ENCODE measurements at regions not wholly inside any gene's neighbourhood (a gene's known extent, or its start where the extent isn't known, plus 50 kb on each side); places are given as distances from the start of the nearest gene placed in this dataset.
"Not testable (repeated sequence)": the region's sequence is repeated elsewhere in the genome, so short reads cannot be mapped to it uniquely, and the experiment has no call there.

GRCh38 chr15:99823346-99823745 is 90.1 kb upstream of the LYSMD4 start:
- H3K4me1 ChIP-seq (ENCODE audit: control insufficient read depth, insufficient read depth, low read length): no peaks in the 10 kb centered on the region
- no peaks in the 10 kb centered on the region for H3K9me3 ChIP-seq (ENCODE audit: control insufficient read depth in 2 of 2, low read length in 2 of 2)
- no peaks in the 10 kb centered on the region for H3K27me3 ChIP-seq (ENCODE audit: control insufficient read depth in 1 of 2, insufficient read depth in 2 of 2, low read length in 2 of 2)
- H3K36me3 ChIP-seq (ENCODE audit: control insufficient read depth in 2 of 2, insufficient read depth in 2 of 2, low read length in 2 of 2): no peaks in the 10 kb centered on the region
- no peak overlapping the region for H3K27ac ChIP-seq (ENCODE audit: low read length)
- no peak overlapping the region for H3K9ac ChIP-seq (ENCODE audit: low read length in 2 of 2)
- H3K4me3 ChIP-seq (ENCODE audit: low read length in 2 of 2): no peak overlapping the region

- no peak overlapping the region for H3K9ac ChIP-seq (ENCODE audit: low read length in 2 of 2)
- H3K36me3 ChIP-seq (ENCODE audit: control insufficient read depth in 2 of 2, insufficient read depth in 2 of 2, low read length in 2 of 2): peaks cover 0 to 3% of the 10 kb centered on the region in 2 donors
- H3K4me1 ChIP-seq (ENCODE audit: control insufficient read depth, insufficient read depth, low read length): no peaks in the 10 kb centered on the region
- no peaks in the 10 kb centered on the region for H3K9me3 ChIP-seq (ENCODE audit: control insufficient read depth in 2 of 2, low read length in 2 of 2)
- H3K27me3 ChIP-seq (ENCODE audit: control insufficient read depth in 1 of 2, insufficient read depth in 2 of 2, low read length in 2 of 2): no peaks in the 10 kb centered on the region
- H3K27ac ChIP-seq (ENCODE audit: low read length): no peak overlapping the region
- no peak overlapping the region for H3K4me3 ChIP-seq (ENCODE audit: low read length in 2 of 2)
These were observed 86.9 kb upstream of the LYSMD4 start for GRCh38 chr15:99819981-99820718.

- peaks cover 0 to 3% of the 10 kb centered on the region in 2 donors for H3K36me3 ChIP-seq (ENCODE audit: control insufficient read depth in 2 of 2, insufficient read depth in 2 of 2, low read length in 2 of 2)
- no peak overlapping the region for H3K4me3 ChIP-seq (ENCODE audit: low read length in 2 of 2)
- H3K4me1 ChIP-seq (ENCODE audit: control insufficient read depth, insufficient read depth, low read length): no peaks in the 10 kb centered on the region
- H3K9ac ChIP-seq (ENCODE audit: low read length in 2 of 2): no peak overlapping the region
- H3K27me3 ChIP-seq (ENCODE audit: control insufficient read depth in 1 of 2, insufficient read depth in 2 of 2, low read length in 2 of 2): no peaks in the 10 kb centered on the region
- no peaks in the 10 kb centered on the region for H3K9me3 ChIP-seq (ENCODE audit: control insufficient read depth in 2 of 2, low read length in 2 of 2)
- H3K27ac ChIP-seq (ENCODE audit: low read length): no peak overlapping the region
These were observed 85.6 kb upstream of the LYSMD4 start for GRCh38 chr15:99818872-99819271.

- not testable (repeated sequence) for H3K4me1 ChIP-seq (ENCODE audit: control insufficient read depth, insufficient read depth, low read length); H3K27me3 ChIP-seq (ENCODE audit: control insufficient read depth in 1 of 2, insufficient read depth in 2 of 2, low read length in 2 of 2); H3K27ac ChIP-seq (ENCODE audit: low read length)
These were observed 83.6 kb upstream of the LYSMD4 start for GRCh38 chr15:99816862-99817261.

GRCh38 chr15:99810663-99811062 is 77.4 kb upstream of the LYSMD4 start:
- not testable (repeated sequence) for H3K27ac ChIP-seq (ENCODE audit: low read length); H3K36me3 ChIP-seq (ENCODE audit: control insufficient read depth in 2 of 2, insufficient read depth in 2 of 2, low read length in 2 of 2); H3K4me3 ChIP-seq (ENCODE audit: low read length in 2 of 2); H3K9me3 ChIP-seq (ENCODE audit: control insufficient read depth in 2 of 2, low read length in 2 of 2); H3K9ac ChIP-seq (ENCODE audit: low read length in 2 of 2); H3K27me3 ChIP-seq (ENCODE audit: control insufficient read depth in 1 of 2, insufficient read depth in 2 of 2, low read length in 2 of 2); H3K4me1 ChIP-seq (ENCODE audit: control insufficient read depth, insufficient read depth, low read length)

More at GRCh38 chr15:99816862-99817261, 83.6 kb upstream of the LYSMD4 start:
- not testable (repeated sequence) for H3K4me3 ChIP-seq (ENCODE audit: low read length in 2 of 2); H3K36me3 ChIP-seq (ENCODE audit: control insufficient read depth in 2 of 2, insufficient read depth in 2 of 2, low read length in 2 of 2); H3K9me3 ChIP-seq (ENCODE audit: control insufficient read depth in 2 of 2, low read length in 2 of 2); H3K9ac ChIP-seq (ENCODE audit: low read length in 2 of 2)

GRCh38 chr15:99799854-99800250 is 66.6 kb upstream of the LYSMD4 start:
- H3K9ac ChIP-seq (ENCODE audit: low read length in 2 of 2); H3K27me3 ChIP-seq (ENCODE audit: control insufficient read depth in 1 of 2, insufficient read depth in 2 of 2, low read length in 2 of 2); H3K9me3 ChIP-seq (ENCODE audit: control insufficient read depth in 2 of 2, low read length in 2 of 2); H3K4me3 ChIP-seq (ENCODE audit: low read length in 2 of 2); H3K36me3 ChIP-seq (ENCODE audit: control insufficient read depth in 2 of 2, insufficient read depth in 2 of 2, low read length in 2 of 2); H3K4me1 ChIP-seq (ENCODE audit: control insufficient read depth, insufficient read depth, low read length); H3K27ac ChIP-seq (ENCODE audit: low read length): not testable (repeated sequence)

GRCh38 chr15:99799182-99799853 is 66.1 kb upstream of the LYSMD4 start:
- H3K27me3 ChIP-seq (ENCODE audit: control insufficient read depth in 1 of 2, insufficient read depth in 2 of 2, low read length in 2 of 2); H3K9me3 ChIP-seq (ENCODE audit: control insufficient read depth in 2 of 2, low read length in 2 of 2); H3K4me3 ChIP-seq (ENCODE audit: low read length in 2 of 2); H3K27ac ChIP-seq (ENCODE audit: low read length); H3K36me3 ChIP-seq (ENCODE audit: control insufficient read depth in 2 of 2, insufficient read depth in 2 of 2, low read length in 2 of 2); H3K4me1 ChIP-seq (ENCODE audit: control insufficient read depth, insufficient read depth, low read length); H3K9ac ChIP-seq (ENCODE audit: low read length in 2 of 2): not testable (repeated sequence)

GRCh38 chr15:99796940-99797870 is 64.0 kb upstream of the LYSMD4 start:
- H3K27ac ChIP-seq (ENCODE audit: low read length); H3K4me1 ChIP-seq (ENCODE audit: control insufficient read depth, insufficient read depth, low read length); H3K9ac ChIP-seq (ENCODE audit: low read length in 2 of 2): not testable (repeated sequence)

GRCh38 chr15:99791881-99792807 is 58.9 kb upstream of the LYSMD4 start:
- not testable (repeated sequence) for H3K4me3 ChIP-seq (ENCODE audit: low read length in 2 of 2); H3K27ac ChIP-seq (ENCODE audit: low read length); H3K36me3 ChIP-seq (ENCODE audit: control insufficient read depth in 2 of 2, insufficient read depth in 2 of 2, low read length in 2 of 2); H3K4me1 ChIP-seq (ENCODE audit: control insufficient read depth, insufficient read depth, low read length); H3K27me3 ChIP-seq (ENCODE audit: control insufficient read depth in 1 of 2, insufficient read depth in 2 of 2, low read length in 2 of 2); H3K9ac ChIP-seq (ENCODE audit: low read length in 2 of 2); H3K9me3 ChIP-seq (ENCODE audit: control insufficient read depth in 2 of 2, low read length in 2 of 2)

More at GRCh38 chr15:99796940-99797870, 64.0 kb upstream of the LYSMD4 start:
- H3K27me3 ChIP-seq (ENCODE audit: control insufficient read depth in 1 of 2, insufficient read depth in 2 of 2, low read length in 2 of 2); H3K4me3 ChIP-seq (ENCODE audit: low read length in 2 of 2); H3K36me3 ChIP-seq (ENCODE audit: control insufficient read depth in 2 of 2, insufficient read depth in 2 of 2, low read length in 2 of 2); H3K9me3 ChIP-seq (ENCODE audit: control insufficient read depth in 2 of 2, low read length in 2 of 2): not testable (repeated sequence)

- not testable (repeated sequence) for H3K36me3 ChIP-seq (ENCODE audit: control insufficient read depth in 2 of 2, insufficient read depth in 2 of 2, low read length in 2 of 2); H3K9ac ChIP-seq (ENCODE audit: low read length in 2 of 2); H3K4me3 ChIP-seq (ENCODE audit: low read length in 2 of 2); H3K27me3 ChIP-seq (ENCODE audit: control insufficient read depth in 1 of 2, insufficient read depth in 2 of 2, low read length in 2 of 2); H3K4me1 ChIP-seq (ENCODE audit: control insufficient read depth, insufficient read depth, low read length); H3K27ac ChIP-seq (ENCODE audit: low read length); H3K9me3 ChIP-seq (ENCODE audit: control insufficient read depth in 2 of 2, low read length in 2 of 2)
These were observed 57.5 kb upstream of the LYSMD4 start for GRCh38 chr15:99790751-99791150.
